K562 (cell line): ENCODE measurements at regions not wholly inside any gene's neighbourhood (a gene's known extent, or its start where the extent isn't known, plus 50 kb on each side); places are given as distances from the start of the nearest gene placed in this dataset.

Source experiments
- ATAC-seq: fragments of 200-7000 bp; cut with Tn5 transposase; 3 replicates; pipeline ENCODE4 v1.9.1; 2020; ENCODE audit warnings: moderate library complexity
- BruUV-seq: library from RNA; stranded (reverse); fragments of 400-500 nt; replicated peaks from 2 replicates; lab custom pipeline; 2021; lab: Mats Ljungman, UMichigan
- CTCF ChIA-PET: fragments of 300-600 bp; formaldehyde crosslinking; extraction: SDS; loops from one replicate; lab custom pipeline; 2021; ENCODE audit warnings: low intra/inter-chr PET ratio; lab: Yijun Ruan, JAX
- POLR2A ChIA-PET: fragments of 300-600, 350-650 bp; sonication (Branson Sonifier 250); formaldehyde crosslinking; extraction: SDS; loops from one replicate; lab custom pipeline; 2021; ENCODE audit warnings: antibody characterized with exemption, inconsistent platforms; lab: Yijun Ruan, JAX
- DNase-seq, 4 experiments: peaks; one replicate each; pipeline versions ENCODE4 v3.0.0 to v3.0.0-alpha.2; 2011 to 2018; ENCODE audit warnings: low spot score in 3 of 4, mixed read lengths in 3 of 4; ENCODE audit errors: extremely low read depth in 1 of 4
- FAIRE-seq: peaks from 2 replicates; lab custom pipeline; 2011; peaks lifted over from hg19 to GRCh38; lab: Jason Lieb, UNC
- H2AFZ ChIP-seq: 2 replicates; pipeline ENCODE4 v1.6.0; 2011; ENCODE audit warnings: low read depth, low read length, control low read depth, inconsistent platforms
- H3K27ac ChIP-seq: fragments of 200-600 bp; 3 replicates; pipeline ENCODE4 v1.8.0; 2011; ENCODE audit warnings: low read depth, mild to moderate bottlenecking, control low read depth, inconsistent platforms, low read length, moderate library complexity, mixed read lengths; ENCODE audit errors: extremely low read depth
- H3K27me3 ChIP-seq, 2 experiments: fragments of 300-600 bp in 1 of 2; 2 replicates in 1 of 2; 3 replicates in 1 of 2; pipeline versions ENCODE4 v1.6.0 to v1.8.0; 2011; ENCODE audit warnings: inconsistent platforms in 2 of 2, low read length in 2 of 2, mild to moderate bottlenecking in 1 of 2, mixed read lengths in 1 of 2, moderate library complexity in 1 of 2; ENCODE audit not compliant: control insufficient read depth in 2 of 2, insufficient read depth in 2 of 2
- H3K36me3 ChIP-seq: fragments of 300-600 bp; 3 replicates; pipeline ENCODE4 v1.8.0; 2011; ENCODE audit warnings: mild to moderate bottlenecking, low read length, inconsistent platforms; ENCODE audit not compliant: control insufficient read depth, insufficient read depth
- H3K4me1 ChIP-seq, 2 experiments: fragments of 200-600 bp in 1 of 2; replicated peaks in 1 of 2; 2 replicates in 1 of 2; 3 replicates in 1 of 2; pipeline versions ENCODE4 v1.5.1 to v1.8.0; 2011; ENCODE audit warnings: inconsistent platforms in 2 of 2, low read length in 2 of 2, mild to moderate bottlenecking in 1 of 2, mixed read lengths in 1 of 2, moderate library complexity in 1 of 2; ENCODE audit not compliant: control insufficient read depth in 2 of 2, insufficient read depth in 2 of 2
- H3K4me2 ChIP-seq: 2 replicates; pipeline ENCODE4 v1.6.1; 2011; ENCODE audit warnings: low read length, control low read depth, inconsistent platforms, mixed read lengths; ENCODE audit not compliant: insufficient read depth
- H3K4me3 ChIP-seq: fragments of 200-600 bp; sonication (generic), shearing (Covaris generic); 2 replicates; pipeline ENCODE4 v1.5.1; 2016; ENCODE audit warnings: control low read depth, inconsistent platforms
- H3K79me2 ChIP-seq: fragments of 200-600 bp; 3 replicates; pipeline ENCODE4 v1.8.0; 2011; ENCODE audit warnings: low read length, inconsistent platforms; ENCODE audit not compliant: control insufficient read depth, insufficient read depth
- H3K9ac ChIP-seq, 2 experiments: 2 replicates each; pipeline versions ENCODE4 v1.6.0 to v1.6.1; 2011; ENCODE audit warnings: low read depth in 2 of 2, low read length in 2 of 2, control low read depth in 1 of 2, inconsistent platforms in 1 of 2, mild to moderate bottlenecking in 1 of 2, mixed read lengths in 1 of 2; ENCODE audit not compliant: insufficient read depth in 1 of 2
- H3K9me1 ChIP-seq: one replicate; pipeline ENCODE4 v1.6.0; 2011; ENCODE audit warnings: inconsistent platforms, mild to moderate bottlenecking, low read length, moderate library complexity; ENCODE audit not compliant: control insufficient read depth, insufficient read depth
- H3K9me3 ChIP-seq: replicated peaks from 2 replicates; pipeline ENCODE4 v1.5.1; 2011; ENCODE audit warnings: low read depth, low read length, inconsistent platforms; ENCODE audit not compliant: control insufficient read depth, insufficient read depth
- H4K20me1 ChIP-seq: replicated peaks from 2 replicates; pipeline ENCODE4 v1.6.1; 2011; ENCODE audit warnings: low read length, inconsistent platforms, mixed read lengths; ENCODE audit not compliant: control insufficient read depth, insufficient read depth
- ARNT ChIP-seq, 2 experiments: fragments of 450-650 bp; IDR thresholded peaks; 2 replicates each; pipeline ENCODE4 v1.6.1; 2016; ENCODE audit warnings: mild to moderate bottlenecking in 1 of 2
- KLF1 ChIP-seq: fragments of 450-650 bp; IDR thresholded peaks from 2 replicates; pipeline ENCODE4 v1.6.1; 2016; ENCODE audit warnings: missing genetic modification characterization, missing compliant biosample characterization
- POLR2AphosphoS5 ChIP-seq: IDR thresholded peaks from 2 replicates; pipeline ENCODE4 v1.6.1; 2011; ENCODE audit warnings: mild to moderate bottlenecking, low read depth, low read length, moderate library complexity; ENCODE audit not compliant: control insufficient read depth, insufficient read depth
- PYGO2 ChIP-seq: fragments of 450-650 bp; IDR thresholded peaks from 2 replicates; pipeline ENCODE4 v1.6.1; 2016; ENCODE audit warnings: mild to moderate bottlenecking, missing genetic modification characterization, moderate library complexity, missing compliant biosample characterization
- RBFOX2 ChIP-seq: fragments of 200-400 bp; formaldehyde crosslinking; IDR thresholded peaks from 2 replicates; pipeline ENCODE4 v1.6.1; 2017; ENCODE audit warnings: low read depth, mild to moderate bottlenecking, low read length, moderate library complexity
- SIN3B ChIP-seq: fragments of 450-650 bp; IDR thresholded peaks from 2 replicates; pipeline ENCODE4 v1.6.1; 2017; ENCODE audit warnings: low read depth, mild to moderate bottlenecking, moderate library complexity
- SRF ChIP-seq, 2 experiments: fragments of 250-450, 450-650 bp in 1 of 2; sonication (Bioruptor Pico) in 1 of 2; sonication (generic) in 1 of 2; formaldehyde crosslinking; IDR thresholded peaks; 2 replicates each; pipeline versions ENCODE4 v1.5.0 to v1.5.1; 2020 to 2022; ENCODE audit warnings: mild to moderate bottlenecking in 1 of 2, missing genetic modification reagents in 1 of 2
- TAF9B ChIP-seq: fragments of 450-650 bp; IDR thresholded peaks from 2 replicates; pipeline ENCODE4 v1.6.1; 2018; ENCODE audit warnings: mild to moderate bottlenecking; ENCODE audit not compliant: partially characterized antibody
- XRCC3 ChIP-seq: fragments of 450-650 bp; IDR thresholded peaks from 2 replicates; pipeline ENCODE4 v1.6.1; 2017; ENCODE audit warnings: mild to moderate bottlenecking, moderate library complexity
- ZBTB17 ChIP-seq: fragments of 450-650 bp; formaldehyde crosslinking; IDR thresholded peaks from 2 replicates; pipeline ENCODE4 v1.4.0; 2020; ENCODE audit warnings: mild to moderate bottlenecking
- ZEB2 ChIP-seq: fragments of 450-650 bp; IDR thresholded peaks from 2 replicates; pipeline ENCODE4 v1.6.1; 2016
- ZFPM2 ChIP-seq: fragments of 250-450 bp; sonication (Bioruptor Pico); IDR thresholded peaks from 2 replicates; pipeline ENCODE4 v1.5.1; 2022; ENCODE audit warnings: mild to moderate bottlenecking
- ZNF384 ChIP-seq: IDR thresholded peaks from 2 replicates; pipeline ENCODE4 v1.6.1; 2012; ENCODE audit warnings: low read depth, low read length, improper control_type of control experiment
- WGBS: fragments of 100-300 bp; shearing (Covaris generic); methylation state at CpG from one replicate; pipeline ENCODE4 v1.1.6; 2016; ENCODE audit warnings: low coverage, mixed read lengths; ENCODE audit not compliant: insufficient coverage; ENCODE audit errors: missing lambda C conversion rate; 5-methylcytosine and 5-hydroxymethylcytosine counted together
- in situ Hi-C: fragments of 300-500 bp; cut with MboI; formaldehyde crosslinking; loops from 4 replicates; pipeline ENCODE4 v1.15.0; 2018; ENCODE audit warnings: inconsistent platforms, mixed read lengths
- intact Hi-C: fragments of 100-400 bp; cut with micrococcal nuclease; formaldehyde crosslinking; loops from 2 replicates; pipeline ENCODE4 v1.14.2; 2022
- TF ChIP-seq, protein P1 (sequence below), 2 experiments: fragments of 250-450 bp in 1 of 2; fragments of 450-650 bp in 1 of 2; sonication (Bioruptor Pico) in 1 of 2; IDR thresholded peaks; 2 replicates each; pipeline versions ENCODE4 v1.6.1 to v1.8.0; 2016 to 2021; ENCODE audit warnings: mild to moderate bottlenecking in 2 of 2, moderate library complexity in 2 of 2, missing compliant biosample characterization in 1 of 2, missing genetic modification characterization in 1 of 2
- TF ChIP-seq, protein P2 (sequence below): sonication (generic); formaldehyde crosslinking; IDR thresholded peaks from 2 replicates; pipeline ENCODE4 v1.8.0; 2023; ENCODE audit warnings: missing genetic modification reagents, mild to moderate bottlenecking, borderline replicate concordance
- TF ChIP-seq, protein P3 (sequence below): sonication (generic); formaldehyde crosslinking; IDR thresholded peaks from 2 replicates; pipeline ENCODE4 v1.8.1; 2023; ENCODE audit warnings: mild to moderate bottlenecking, missing genetic modification reagents

DNA sequence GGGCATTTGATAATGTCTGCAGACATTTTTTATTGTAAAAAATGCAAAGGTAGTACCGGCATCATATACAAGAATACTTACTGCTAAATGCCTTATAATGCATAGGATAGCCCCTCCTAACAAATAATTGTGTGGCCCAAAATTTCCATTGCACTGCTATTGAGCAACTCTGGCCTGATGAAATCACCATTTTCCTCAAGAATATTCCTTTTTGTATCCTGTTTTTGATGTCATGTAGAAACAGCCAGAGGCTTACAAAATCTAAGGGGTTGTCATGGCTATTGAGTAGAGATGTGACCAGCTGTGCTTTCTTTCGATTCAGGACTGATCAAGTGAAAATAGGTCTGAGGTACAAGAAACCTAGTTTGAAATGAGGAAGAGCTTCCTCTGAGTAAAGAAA, 854.3 kb downstream of the KCNA4 start:
- CTCF ChIA-PET: no interaction called here
- Histone ChIP-seq H3K27ac (no peak overlapping the region), H3K9me1 (no peaks in the 10 kb centered on the region), H3K36me3 (no peaks in the 10 kb centered on the region), H3K79me2 (no peaks in the 10 kb centered on the region), H3K9ac (no peak overlapping the region), H3K4me3 (no peak overlapping the region), H3K4me2 (no peak overlapping the region), H3K9me3 (no peaks in the 10 kb centered on the region; the same call in 1 of the 2 replicates), H3K4me1 (no peaks in the 10 kb centered on the region), H4K20me1 (no peaks in the 10 kb centered on the region), H3K27me3 (no peaks in the 10 kb centered on the region), H2AFZ (no peak overlapping the region)
- WGBS: 0% methylated on average over 2 of the region's 2 CpGs
- no peak for DNase-seq
- ATAC-seq: no peak
- FAIRE-seq: no peak
- POLR2A ChIA-PET: no interaction called here
- no TSS peak for BruUV-seq
- in situ Hi-C loops: no loop called here
- intact Hi-C loops: no loop called here
- TF ChIP-seq ZFPM2 (CRISPR knock-in tag): no peak
- no peak for TF ChIP-seq ZNF384
- no peak for TF ChIP-seq PYGO2 (tag)
- TF ChIP-seq, protein P1, sequence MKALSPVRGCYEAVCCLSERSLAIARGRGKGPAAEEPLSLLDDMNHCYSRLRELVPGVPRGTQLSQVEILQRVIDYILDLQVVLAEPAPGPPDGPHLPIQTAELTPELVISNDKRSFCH (CRISPR knock-in tag; IDR thresholded peaks at IDR 0.05): no peak
- TF ChIP-seq, protein P1 (tag; IDR thresholded peaks at IDR 0.05): no peak
- TF ChIP-seq XRCC3: no peak
- TF ChIP-seq ZBTB17: no peak
- no peak for TF ChIP-seq ARNT (IDR thresholded peaks at IDR 0.05)
- no peak for TF ChIP-seq ZEB2
- no peak for TF ChIP-seq TAF9B
- TF ChIP-seq, protein P2, sequence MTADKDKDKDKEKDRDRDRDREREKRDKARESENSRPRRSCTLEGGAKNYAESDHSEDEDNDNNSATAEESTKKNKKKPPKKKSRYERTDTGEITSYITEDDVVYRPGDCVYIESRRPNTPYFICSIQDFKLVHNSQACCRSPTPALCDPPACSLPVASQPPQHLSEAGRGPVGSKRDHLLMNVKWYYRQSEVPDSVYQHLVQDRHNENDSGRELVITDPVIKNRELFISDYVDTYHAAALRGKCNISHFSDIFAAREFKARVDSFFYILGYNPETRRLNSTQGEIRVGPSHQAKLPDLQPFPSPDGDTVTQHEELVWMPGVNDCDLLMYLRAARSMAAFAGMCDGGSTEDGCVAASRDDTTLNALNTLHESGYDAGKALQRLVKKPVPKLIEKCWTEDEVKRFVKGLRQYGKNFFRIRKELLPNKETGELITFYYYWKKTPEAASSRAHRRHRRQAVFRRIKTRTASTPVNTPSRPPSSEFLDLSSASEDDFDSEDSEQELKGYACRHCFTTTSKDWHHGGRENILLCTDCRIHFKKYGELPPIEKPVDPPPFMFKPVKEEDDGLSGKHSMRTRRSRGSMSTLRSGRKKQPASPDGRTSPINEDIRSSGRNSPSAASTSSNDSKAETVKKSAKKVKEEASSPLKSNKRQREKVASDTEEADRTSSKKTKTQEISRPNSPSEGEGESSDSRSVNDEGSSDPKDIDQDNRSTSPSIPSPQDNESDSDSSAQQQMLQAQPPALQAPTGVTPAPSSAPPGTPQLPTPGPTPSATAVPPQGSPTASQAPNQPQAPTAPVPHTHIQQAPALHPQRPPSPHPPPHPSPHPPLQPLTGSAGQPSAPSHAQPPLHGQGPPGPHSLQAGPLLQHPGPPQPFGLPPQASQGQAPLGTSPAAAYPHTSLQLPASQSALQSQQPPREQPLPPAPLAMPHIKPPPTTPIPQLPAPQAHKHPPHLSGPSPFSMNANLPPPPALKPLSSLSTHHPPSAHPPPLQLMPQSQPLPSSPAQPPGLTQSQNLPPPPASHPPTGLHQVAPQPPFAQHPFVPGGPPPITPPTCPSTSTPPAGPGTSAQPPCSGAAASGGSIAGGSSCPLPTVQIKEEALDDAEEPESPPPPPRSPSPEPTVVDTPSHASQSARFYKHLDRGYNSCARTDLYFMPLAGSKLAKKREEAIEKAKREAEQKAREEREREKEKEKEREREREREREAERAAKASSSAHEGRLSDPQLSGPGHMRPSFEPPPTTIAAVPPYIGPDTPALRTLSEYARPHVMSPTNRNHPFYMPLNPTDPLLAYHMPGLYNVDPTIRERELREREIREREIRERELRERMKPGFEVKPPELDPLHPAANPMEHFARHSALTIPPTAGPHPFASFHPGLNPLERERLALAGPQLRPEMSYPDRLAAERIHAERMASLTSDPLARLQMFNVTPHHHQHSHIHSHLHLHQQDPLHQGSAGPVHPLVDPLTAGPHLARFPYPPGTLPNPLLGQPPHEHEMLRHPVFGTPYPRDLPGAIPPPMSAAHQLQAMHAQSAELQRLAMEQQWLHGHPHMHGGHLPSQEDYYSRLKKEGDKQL: no peak
- TF ChIP-seq, protein P3, sequence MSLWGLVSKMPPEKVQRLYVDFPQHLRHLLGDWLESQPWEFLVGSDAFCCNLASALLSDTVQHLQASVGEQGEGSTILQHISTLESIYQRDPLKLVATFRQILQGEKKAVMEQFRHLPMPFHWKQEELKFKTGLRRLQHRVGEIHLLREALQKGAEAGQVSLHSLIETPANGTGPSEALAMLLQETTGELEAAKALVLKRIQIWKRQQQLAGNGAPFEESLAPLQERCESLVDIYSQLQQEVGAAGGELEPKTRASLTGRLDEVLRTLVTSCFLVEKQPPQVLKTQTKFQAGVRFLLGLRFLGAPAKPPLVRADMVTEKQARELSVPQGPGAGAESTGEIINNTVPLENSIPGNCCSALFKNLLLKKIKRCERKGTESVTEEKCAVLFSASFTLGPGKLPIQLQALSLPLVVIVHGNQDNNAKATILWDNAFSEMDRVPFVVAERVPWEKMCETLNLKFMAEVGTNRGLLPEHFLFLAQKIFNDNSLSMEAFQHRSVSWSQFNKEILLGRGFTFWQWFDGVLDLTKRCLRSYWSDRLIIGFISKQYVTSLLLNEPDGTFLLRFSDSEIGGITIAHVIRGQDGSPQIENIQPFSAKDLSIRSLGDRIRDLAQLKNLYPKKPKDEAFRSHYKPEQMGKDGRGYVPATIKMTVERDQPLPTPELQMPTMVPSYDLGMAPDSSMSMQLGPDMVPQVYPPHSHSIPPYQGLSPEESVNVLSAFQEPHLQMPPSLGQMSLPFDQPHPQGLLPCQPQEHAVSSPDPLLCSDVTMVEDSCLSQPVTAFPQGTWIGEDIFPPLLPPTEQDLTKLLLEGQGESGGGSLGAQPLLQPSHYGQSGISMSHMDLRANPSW (CRISPR knock-in tag): no peak
- no peak for TF ChIP-seq SRF (CRISPR knock-in tag; IDR thresholded peaks at IDR 0.05)
- TF ChIP-seq RBFOX2: no peak
- no peak for TF ChIP-seq KLF1 (tag)
- TF ChIP-seq POLR2AphosphoS5: no peak
- no peak for TF ChIP-seq SIN3B
